Testis (tissue), 2 donors: ENCODE measurements at regions not wholly inside any gene's neighbourhood (a gene's known extent, or its start where the extent isn't known, plus 50 kb on each side); places are given as distances from the start of the nearest gene placed in this dataset.

Experiments
- DNase-seq: peaks from one replicate; pipeline ENCODE4 v3.0.0-alpha.2; 2019
- H3K27ac ChIP-seq, 2 donors: fragments of 200-600 bp; sonication (generic); one replicate each; pipeline ENCODE4 v1.5.1; 2019
- H3K27me3 ChIP-seq: fragments of 200-600 bp; sonication (generic); one replicate; pipeline ENCODE4 v1.5.1; 2019
- H3K36me3 ChIP-seq: fragments of 200-600 bp; sonication (generic); one replicate; pipeline ENCODE4 v1.5.1; 2017; ENCODE audit warnings: low read depth; ENCODE audit errors: missing control alignments
- H3K4me1 ChIP-seq: fragments of 200-600 bp; sonication (generic); one replicate; pipeline ENCODE4 v1.5.1; 2019
- H3K4me3 ChIP-seq, 2 donors: fragments of 200-600 bp; sonication (generic); one replicate each; pipeline ENCODE4 v1.5.1; 2017 to 2019
- H3K9me3 ChIP-seq: fragments of 200-600 bp; sonication (generic); one replicate; pipeline ENCODE4 v1.5.1; 2017
- CTCF ChIP-seq, 3 experiments: fragments of 450-650 bp in 2 of 3; fragments of 200-600 bp in 1 of 3; sonication (generic) in 1 of 3; IDR thresholded peaks; one replicate each; pipeline ENCODE4 v1.5.1; 2016 to 2019; ENCODE audit warnings: antibody characterized with exemption in 3 of 3, mild to moderate bottlenecking in 2 of 3, moderate library complexity in 1 of 3
- POLR2A ChIP-seq: fragments of 450-650 bp; IDR thresholded peaks from one replicate; pipeline ENCODE4 v1.6.1; 2017; ENCODE audit warnings: antibody characterized with exemption, mild to moderate bottlenecking, moderate library complexity
- WGBS, 2 donors: methylation state at CpG; one replicate each; pipeline ENCODE4 v1.1.5; 2018; 5-methylcytosine and 5-hydroxymethylcytosine counted together
- intact Hi-C: fragments of 100-400 bp; cut with DNase I; formaldehyde crosslinking; loops from one replicate; pipeline ENCODE4 v1.15.1; 2023; ENCODE audit warnings: low total_unique reads

DNA sequence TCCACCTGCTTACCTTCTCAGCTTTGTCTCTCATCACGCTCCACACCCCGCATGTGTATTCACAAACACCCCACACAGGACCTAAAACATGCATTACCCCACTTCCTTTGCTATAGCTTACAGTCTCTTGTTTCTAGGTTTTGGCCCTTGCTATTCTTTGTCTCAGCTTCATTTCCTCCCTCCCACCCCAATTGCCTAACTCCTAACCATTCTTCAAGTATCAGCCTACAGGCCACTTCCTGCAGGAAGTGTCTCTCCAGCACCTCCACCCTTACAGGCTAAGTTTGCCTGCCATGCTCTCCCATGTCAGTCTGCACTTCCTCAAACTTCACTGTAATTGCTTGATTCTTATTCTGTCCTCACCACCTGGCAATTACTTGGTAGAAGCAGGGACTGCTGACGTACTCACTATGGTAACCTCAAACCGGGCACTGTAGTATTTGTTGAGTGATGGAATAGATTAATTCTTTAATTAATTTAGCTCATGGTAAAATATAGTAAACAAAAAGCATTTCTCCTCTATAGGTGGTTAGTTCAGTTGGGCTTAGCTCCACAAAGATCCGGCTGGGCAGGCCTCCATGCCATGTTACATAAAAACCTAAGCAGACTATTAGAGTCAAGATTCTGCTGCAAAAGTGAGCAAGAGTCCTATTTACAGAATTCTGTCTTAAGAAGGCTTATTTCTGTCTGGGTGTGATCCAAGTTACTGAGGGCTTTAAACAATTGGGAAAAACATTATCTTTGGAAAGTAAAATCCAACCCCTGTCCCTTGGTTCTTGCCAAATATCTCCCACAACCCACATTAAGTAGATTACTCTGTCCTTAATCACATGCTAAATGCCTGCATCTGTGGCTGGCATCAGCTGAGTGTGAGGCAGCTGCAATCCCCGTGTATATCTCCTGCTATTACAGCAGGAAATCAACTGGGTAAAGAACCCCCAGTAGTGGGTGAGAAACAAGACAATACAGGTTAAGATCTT is 124.7 kb upstream of the CPEB2 start:
- Histone ChIP-seq H3K4me1 (no peaks in the 10 kb centered on the region), H3K36me3 (no peaks in the 10 kb centered on the region), H3K9me3 (no peaks in the 10 kb centered on the region), H3K27me3 (no peaks in the 10 kb centered on the region), H3K27ac (no peak overlapping the region), H3K4me3 (no peak overlapping the region)
- TF ChIP-seq POLR2A, result no peak
- TF ChIP-seq CTCF (IDR thresholded peaks at IDR 0.05), result no peak
- 70 to 75% methylated on average over 6 of the region's 6 CpGs for WGBS, 2 donors
- no peak for DNase-seq
- intact Hi-C loops, result no loop called here

DNA sequence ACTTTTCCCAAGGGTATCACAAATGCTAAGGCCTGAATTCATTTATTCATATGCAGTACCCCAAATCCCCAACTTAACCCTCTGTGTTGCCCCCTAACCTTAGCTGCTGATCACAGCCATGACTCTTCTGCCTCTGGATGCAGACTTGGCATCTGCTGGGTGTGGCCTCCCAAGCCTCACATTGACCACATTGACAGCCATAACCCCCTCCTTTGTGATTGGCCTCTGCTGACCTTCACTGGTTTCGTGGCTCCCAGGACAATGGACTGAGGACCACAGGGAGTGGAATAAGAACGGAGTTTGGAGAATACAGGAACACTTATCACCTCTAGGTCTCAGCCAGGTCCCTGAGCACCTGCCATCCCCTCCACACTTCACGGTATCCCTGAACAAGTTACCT is 123.6 kb upstream of the CPEB2 start:
- H3K4me3 ChIP-seq, result no peak overlapping the region
- no peaks in the 10 kb centered on the region for H3K36me3 ChIP-seq
- H3K27ac ChIP-seq, result no peak overlapping the region
- 94 to 100% methylated on average over 2 to 3 of the region's 3 CpGs for WGBS, 2 donors
- no peak for TF ChIP-seq CTCF (IDR thresholded peaks at IDR 0.05)
- TF ChIP-seq POLR2A, result no peak
- no peak for DNase-seq
- H3K27me3 ChIP-seq, result no peaks in the 10 kb centered on the region
- H3K4me1 ChIP-seq, result no peaks in the 10 kb centered on the region
- intact Hi-C loops, result no loop called here
- H3K9me3 ChIP-seq, result no peaks in the 10 kb centered on the region

- H3K36me3 ChIP-seq, result no peaks in the 10 kb centered on the region
- DNase-seq, result no peak
- no peaks in the 10 kb centered on the region for H3K27me3 ChIP-seq
- intact Hi-C loops, result no loop called here
- H3K4me3 ChIP-seq, result no peak overlapping the region
- WGBS, 2 donors, result 80 to 91% methylated on average over 1 to 7 of the region's 7 CpGs
- no peak overlapping the region for H3K27ac ChIP-seq
- TF ChIP-seq POLR2A (no peak), CTCF (IDR thresholded peaks at IDR 0.05) (no peak)
- H3K4me1 ChIP-seq, result no peaks in the 10 kb centered on the region
- no peaks in the 10 kb centered on the region for H3K9me3 ChIP-seq
Measured at GRCh38 chr4:14879683-14880082, 122.6 kb upstream of the CPEB2 start.

GRCh38 chr4:14880805-14881204 is 121.5 kb upstream of the CPEB2 start:
- Histone ChIP-seq H3K9me3 (no peaks in the 10 kb centered on the region), H3K27ac (no peak overlapping the region), H3K36me3 (no peaks in the 10 kb centered on the region), H3K4me3 (no peak overlapping the region), H3K27me3 (no peaks in the 10 kb centered on the region), H3K4me1 (no peaks in the 10 kb centered on the region)
- TF ChIP-seq POLR2A (no peak), CTCF (IDR thresholded peaks at IDR 0.05) (no peak)
- 81 to 91% methylated on average over 2 of the region's 2 CpGs for WGBS, 2 donors
- intact Hi-C loops, result no loop called here
- DNase-seq, result no peak

DNA sequence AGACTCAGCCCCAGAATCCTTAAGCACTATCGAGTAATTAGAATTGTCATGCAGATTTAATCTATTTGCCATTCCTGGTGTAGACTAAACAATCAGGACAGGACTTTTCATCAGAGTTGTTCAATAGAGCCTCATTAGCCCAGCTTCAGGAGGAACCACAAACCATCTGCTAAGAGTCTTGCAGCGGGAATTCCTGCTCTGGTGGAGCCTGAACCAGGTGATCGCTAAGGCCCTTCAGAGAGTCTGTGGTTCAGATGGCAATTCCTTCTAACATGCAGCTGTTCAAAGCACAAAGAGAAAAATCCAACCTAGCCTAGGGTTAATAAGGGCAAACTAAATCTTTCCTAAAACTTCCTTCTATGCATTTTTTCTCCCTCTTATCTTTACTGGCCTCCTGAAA is 119.1 kb upstream of the CPEB2 start:
- DNase-seq, result no peak
- no peaks in the 10 kb centered on the region for H3K9me3 ChIP-seq
- H3K27ac ChIP-seq, result no peak overlapping the region
- no peaks in the 10 kb centered on the region for H3K4me1 ChIP-seq
- H3K4me3 ChIP-seq, result no peak overlapping the region
- no peaks in the 10 kb centered on the region for H3K36me3 ChIP-seq
- intact Hi-C loops, result no loop called here
- TF ChIP-seq POLR2A (no peak), CTCF (IDR thresholded peaks at IDR 0.05) (no peak)
- WGBS, 2 donors, result 83 to 91% methylated on average over 3 of the region's 3 CpGs
- no peaks in the 10 kb centered on the region for H3K27me3 ChIP-seq
